ENCODE measurements at regions not wholly inside any gene's neighbourhood (a gene's known extent, or its start where the extent isn't known, plus 50 kb on each side); places are given as distances from the start of the nearest gene placed in this dataset.
"Not testable (repeated sequence)": the region's sequence is repeated elsewhere in the genome, so short reads cannot be mapped to it uniquely, and the experiment has no call there.

DNA sequence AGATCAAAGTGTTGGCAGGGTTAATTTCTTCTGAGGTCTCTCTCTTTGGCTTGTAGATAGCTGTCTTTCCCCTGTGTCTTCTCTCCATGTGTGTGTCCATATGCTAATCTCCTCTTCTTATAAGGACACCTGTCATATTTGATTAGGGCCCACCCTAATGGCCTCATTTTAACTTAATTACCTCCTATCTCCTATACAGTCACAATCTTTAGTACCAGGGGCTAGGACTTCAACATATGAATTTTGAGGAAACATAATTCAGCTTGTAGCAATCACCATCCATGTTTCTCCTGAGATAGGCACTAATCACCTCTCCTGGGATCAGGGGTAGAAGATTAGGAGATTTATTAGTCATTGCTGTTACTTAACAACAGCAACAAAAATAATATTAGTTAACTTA, 196.1 kb upstream of the RXFP2 start:
- TF ChIP-seq, protein P1, sequence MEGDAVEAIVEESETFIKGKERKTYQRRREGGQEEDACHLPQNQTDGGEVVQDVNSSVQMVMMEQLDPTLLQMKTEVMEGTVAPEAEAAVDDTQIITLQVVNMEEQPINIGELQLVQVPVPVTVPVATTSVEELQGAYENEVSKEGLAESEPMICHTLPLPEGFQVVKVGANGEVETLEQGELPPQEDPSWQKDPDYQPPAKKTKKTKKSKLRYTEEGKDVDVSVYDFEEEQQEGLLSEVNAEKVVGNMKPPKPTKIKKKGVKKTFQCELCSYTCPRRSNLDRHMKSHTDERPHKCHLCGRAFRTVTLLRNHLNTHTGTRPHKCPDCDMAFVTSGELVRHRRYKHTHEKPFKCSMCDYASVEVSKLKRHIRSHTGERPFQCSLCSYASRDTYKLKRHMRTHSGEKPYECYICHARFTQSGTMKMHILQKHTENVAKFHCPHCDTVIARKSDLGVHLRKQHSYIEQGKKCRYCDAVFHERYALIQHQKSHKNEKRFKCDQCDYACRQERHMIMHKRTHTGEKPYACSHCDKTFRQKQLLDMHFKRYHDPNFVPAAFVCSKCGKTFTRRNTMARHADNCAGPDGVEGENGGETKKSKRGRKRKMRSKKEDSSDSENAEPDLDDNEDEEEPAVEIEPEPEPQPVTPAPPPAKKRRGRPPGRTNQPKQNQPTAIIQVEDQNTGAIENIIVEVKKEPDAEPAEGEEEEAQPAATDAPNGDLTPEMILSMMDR (IDR thresholded peaks at IDR 0.05) = no peak
- Histone ChIP-seq H3K27ac (no peak overlapping the region), H3K9me3 (no peaks in the 10 kb centered on the region), H3K4me3 (no peak overlapping the region), H3K27me3 (no peaks in the 10 kb centered on the region), H3K4me1 (peaks cover 0 to 3% (median 0%) of the 10 kb centered on the region in 4 donors), H3K36me3 (no peaks in the 10 kb centered on the region)
- DNase-seq = no peak
- intact Hi-C loops (cut with DNase I; ENCODE audit: low total_unique reads) = no loop called here

DNA sequence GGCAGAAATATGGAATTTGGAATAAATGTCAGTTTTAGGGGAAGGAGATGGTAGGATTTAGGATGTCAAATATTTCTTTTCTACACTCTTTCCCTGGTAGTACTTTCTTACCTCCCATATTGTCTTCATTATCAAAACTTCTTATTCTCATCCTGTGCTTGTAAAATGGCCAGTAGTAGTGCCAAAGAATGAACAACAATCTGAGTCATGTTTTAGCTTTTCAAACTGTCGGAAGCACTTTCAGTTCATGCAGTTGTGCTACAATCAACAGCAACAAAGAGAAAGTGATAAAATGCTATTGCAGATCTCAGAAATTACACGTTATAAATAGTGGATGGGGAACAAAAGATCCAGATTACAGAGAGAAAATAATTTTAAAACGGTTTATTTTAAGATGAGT, 193.7 kb upstream of the RXFP2 start:
- no peak overlapping the region for H3K4me3 ChIP-seq
- H3K27me3 ChIP-seq = no peaks in the 10 kb centered on the region
- no peaks in the 10 kb centered on the region for H3K9me3 ChIP-seq
- peaks cover 0 to 3% (median 0%) of the 10 kb centered on the region in 4 donors for H3K4me1 ChIP-seq
- no peak overlapping the region for H3K27ac ChIP-seq
- no peak for DNase-seq
- H3K36me3 ChIP-seq = no peaks in the 10 kb centered on the region
- intact Hi-C loops (cut with DNase I; ENCODE audit: low total_unique reads) = no loop called here
- TF ChIP-seq, protein P1 (IDR thresholded peaks at IDR 0.05) = no peak

DNA sequence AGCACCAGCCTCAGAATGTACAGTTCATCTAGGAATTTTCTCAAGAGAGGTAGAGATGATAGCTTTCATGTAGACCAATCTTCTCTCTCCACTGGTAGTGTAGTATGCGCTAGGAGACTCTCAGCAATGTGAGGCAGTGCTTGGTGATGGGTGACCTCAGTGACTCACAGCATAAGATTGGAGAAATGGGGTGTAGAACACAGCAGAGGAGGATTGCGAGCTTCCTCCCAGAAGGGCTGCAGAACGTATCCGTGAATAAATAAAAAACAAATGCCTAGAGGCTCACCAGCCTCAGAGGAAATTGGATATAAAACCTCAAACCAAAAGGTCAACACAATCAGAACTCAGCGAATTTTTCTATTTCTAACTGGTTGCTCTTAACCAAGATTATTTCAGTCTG, 182.9 kb upstream of the RXFP2 start:
- H3K4me1 ChIP-seq = no peaks in the 10 kb centered on the region
- intact Hi-C loops (cut with DNase I; ENCODE audit: low total_unique reads) = no loop called here
- H3K36me3 ChIP-seq = no peaks in the 10 kb centered on the region
- no peak overlapping the region for H3K4me3 ChIP-seq
- no peaks in the 10 kb centered on the region for H3K27me3 ChIP-seq
- DNase-seq = no peak
- TF ChIP-seq, protein P1 (IDR thresholded peaks at IDR 0.05) = no peak
- H3K9me3 ChIP-seq = no peaks in the 10 kb centered on the region
- no peak overlapping the region for H3K27ac ChIP-seq

DNA sequence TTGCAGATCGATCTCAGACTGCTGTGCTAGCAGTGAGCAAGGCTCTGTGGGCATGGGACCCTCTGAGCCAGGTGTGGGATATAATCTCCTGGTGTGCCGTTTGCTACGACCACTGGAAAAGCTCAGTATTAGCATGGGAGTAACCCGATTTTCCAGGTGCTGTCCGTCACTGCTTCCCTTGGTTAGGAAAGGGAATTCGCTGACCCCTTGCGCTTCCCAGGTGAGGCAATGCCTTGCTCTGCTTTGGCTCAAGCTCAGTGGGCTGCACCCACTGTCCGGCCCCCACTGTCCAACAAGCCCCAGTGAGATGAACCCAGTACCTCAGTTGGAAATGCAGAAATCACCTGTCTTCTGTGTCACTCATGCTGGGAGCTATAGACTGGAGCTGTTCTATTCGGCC, 155.1 kb upstream of the RXFP2 start:
- H3K27ac ChIP-seq; H3K36me3 ChIP-seq; H3K4me1 ChIP-seq; intact Hi-C loops (cut with DNase I; ENCODE audit: low total_unique reads); DNase-seq; H3K4me3 ChIP-seq; H3K9me3 ChIP-seq; H3K27me3 ChIP-seq: not testable (repeated sequence)

DNA sequence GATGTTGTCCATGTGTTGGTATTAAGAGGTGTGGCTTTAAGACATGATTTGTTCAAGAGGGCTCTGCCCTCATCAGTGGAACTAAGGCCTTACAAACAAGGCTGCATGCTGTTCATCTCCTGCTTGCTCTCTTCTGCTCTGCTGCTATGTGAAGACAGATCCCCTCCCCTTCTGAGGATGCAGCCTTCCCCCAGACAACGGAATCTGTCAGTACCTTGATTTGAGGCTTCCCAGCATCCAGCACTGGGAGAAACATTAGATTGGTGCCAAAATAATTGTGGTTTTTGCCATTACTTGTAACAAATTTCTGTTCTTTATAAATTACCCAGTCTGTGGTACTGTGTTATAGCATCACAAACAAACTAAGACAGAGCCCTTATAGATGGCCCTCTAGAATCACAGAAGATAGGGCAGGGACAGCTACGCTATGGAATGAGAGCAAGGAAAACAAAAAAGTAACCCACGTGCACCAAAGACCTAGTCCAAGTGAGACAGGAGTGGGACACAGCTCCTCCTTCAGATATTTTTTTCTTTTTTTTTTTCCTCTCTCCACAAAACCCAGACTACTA, 151.5 kb upstream of the RXFP2 start:
- Histone ChIP-seq H3K36me3 (no peaks in the 10 kb centered on the region), H3K9me3 (peaks cover 0 to 9% (median 6%) of the 10 kb centered on the region in 3 donors), H3K27ac (no peak overlapping the region), H3K4me1 (no peaks in the 10 kb centered on the region), H3K4me3 (no peak overlapping the region), H3K27me3 (no peaks in the 10 kb centered on the region)
- TF ChIP-seq, protein P1 (IDR thresholded peaks at IDR 0.05) = no peak
- no peak for DNase-seq
- intact Hi-C loops (cut with DNase I; ENCODE audit: low total_unique reads) = no loop called here

DNA sequence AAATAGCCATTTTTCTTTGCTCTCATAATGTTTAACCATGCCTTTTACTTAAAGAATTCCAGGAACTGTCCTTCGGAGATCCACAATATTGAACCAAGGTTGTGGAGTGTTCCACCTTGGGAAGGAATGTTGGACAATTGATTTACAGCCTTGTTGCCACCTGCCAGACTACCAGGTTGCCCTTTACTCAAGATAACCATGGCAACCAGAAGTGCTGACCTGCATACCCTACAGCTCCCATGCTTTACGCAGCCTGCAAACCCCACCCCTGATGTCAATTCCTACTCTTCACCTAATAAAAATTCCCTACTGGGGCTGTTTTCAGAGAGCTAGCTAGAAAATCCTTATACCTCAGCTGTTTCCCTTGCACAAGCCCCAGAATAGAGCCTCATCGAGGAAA, 151.0 kb upstream of the RXFP2 start:
- no peak for DNase-seq
- H3K4me1 ChIP-seq = no peaks in the 10 kb centered on the region
- H3K4me3 ChIP-seq = no peak overlapping the region
- H3K27me3 ChIP-seq = no peaks in the 10 kb centered on the region
- no peak overlapping the region for H3K27ac ChIP-seq
- TF ChIP-seq, protein P1 (IDR thresholded peaks at IDR 0.05) = no peak
- peaks cover 0 to 9% (median 6%) of the 10 kb centered on the region in 3 donors for H3K9me3 ChIP-seq
- no peaks in the 10 kb centered on the region for H3K36me3 ChIP-seq
- intact Hi-C loops (cut with DNase I; ENCODE audit: low total_unique reads) = no loop called here
